Mucosa of descending colon (tissue), 3 donors: ENCODE measurements at regions not wholly inside any gene's neighbourhood (a gene's known extent, or its start where the extent isn't known, plus 50 kb on each side); places are given as distances from the start of the nearest gene placed in this dataset.

Experiments used
- ATAC-seq: fragments of 200-7000 bp; cut with Tn5 transposase; one replicate; pipeline ENCODE4 v1.9.1; 2020; ENCODE audit warnings: mild to moderate bottlenecking, moderate library complexity
- DNase-seq, 3 donors: peaks; one replicate each; pipeline ENCODE4 v3.0.0-alpha.2; 2020
- H3K36me3 ChIP-seq: fragments of 200-600 bp; one replicate; pipeline ENCODE4 v1.8.0; 2021; ENCODE audit warnings: low read depth, mild to moderate bottlenecking
- H3K4me1 ChIP-seq: fragments of 200-600 bp; one replicate; pipeline ENCODE4 v1.8.0; 2021; ENCODE audit warnings: low read depth, mild to moderate bottlenecking
- H3K4me3 ChIP-seq: fragments of 200-600 bp; one replicate; pipeline ENCODE4 v1.8.0; 2021; ENCODE audit warnings: mild to moderate bottlenecking
- H3K9me3 ChIP-seq: fragments of 200-600 bp; one replicate; pipeline ENCODE4 v1.8.0; 2021; ENCODE audit warnings: mild to moderate bottlenecking
- CTCF ChIP-seq: fragments of 200-600 bp; IDR thresholded peaks from one replicate; pipeline ENCODE4 v1.8.0; 2022; ENCODE audit warnings: antibody characterized with exemption, mild to moderate bottlenecking
- intact Hi-C, 2 donors: fragments of 100-400 bp; cut with DNase I in 1 of 2; cut with micrococcal nuclease in 1 of 2; formaldehyde crosslinking; loops; one replicate each; pipeline versions ENCODE4 v1.11.0 to v1.11.1; 2022; cut with DNase I, micrococcal nuclease
- donor health status: DM: no; HTN: no; CAD: no; lungs with moderate emphysema.
- donor health status: DM: no; HTN: no; CAD: no.
- donor health status: DM: no; HTN: yes; CAD: no.

- DNase-seq, result no peak
- no peak for TF ChIP-seq CTCF
- Histone ChIP-seq H3K4me1 (no peaks in the 10 kb centered on the region), H3K9me3 (peaks cover 2% of the 10 kb centered on the region), H3K4me3 (no peak overlapping the region), H3K36me3 (no peaks in the 10 kb centered on the region)
- intact Hi-C loops, result no loop called here
- ATAC-seq, result no peak
Observed at GRCh38 chr10:90407851-90408250, 450.0 kb downstream of the HTR7 start.

- no peak for DNase-seq
- Histone ChIP-seq H3K9me3 (peaks cover 2% of the 10 kb centered on the region), H3K4me3 (no peak overlapping the region), H3K36me3 (no peaks in the 10 kb centered on the region), H3K4me1 (no peaks in the 10 kb centered on the region)
- intact Hi-C loops, result no loop called here
- ATAC-seq, result no peak
- no peak for TF ChIP-seq CTCF
Observed at GRCh38 chr10:90412582-90412981, 445.3 kb downstream of the HTR7 start.

GRCh38 chr10:90413196-90413595 lies 444.6 kb downstream of the HTR7 start:
- no peak overlapping the region for H3K4me3 ChIP-seq
- H3K9me3 ChIP-seq, result peaks cover 2% of the 10 kb centered on the region
- DNase-seq (no peak), ATAC-seq (no peak)
- TF ChIP-seq CTCF, result no peak
- no peaks in the 10 kb centered on the region for H3K4me1 ChIP-seq
- H3K36me3 ChIP-seq, result no peaks in the 10 kb centered on the region
- intact Hi-C loops, result no loop called here

- H3K4me1 ChIP-seq, result no peaks in the 10 kb centered on the region
- DNase-seq (no peak), ATAC-seq (no peak)
- H3K4me3 ChIP-seq, result no peak overlapping the region
- intact Hi-C loops, result no loop called here
- no peaks in the 10 kb centered on the region for H3K36me3 ChIP-seq
- TF ChIP-seq CTCF, result no peak
- H3K9me3 ChIP-seq, result no peaks in the 10 kb centered on the region
Observed at GRCh38 chr10:90414926-90415325, 442.9 kb downstream of the HTR7 start.

GRCh38 chr10:90417029-90417428 lies 440.8 kb downstream of the HTR7 start:
- no peak for ATAC-seq
- DNase-seq, result no peak
- no peaks in the 10 kb centered on the region for H3K9me3 ChIP-seq
- intact Hi-C loops, result no loop called here
- H3K36me3 ChIP-seq, result no peaks in the 10 kb centered on the region
- H3K4me1 ChIP-seq, result no peaks in the 10 kb centered on the region
- no peak for TF ChIP-seq CTCF
- H3K4me3 ChIP-seq, result no peak overlapping the region

GRCh38 chr10:90417476-90418210 lies 440.2 kb downstream of the HTR7 start:
- Histone ChIP-seq H3K9me3 (no peaks in the 10 kb centered on the region), H3K4me1 (no peaks in the 10 kb centered on the region), H3K4me3 (no peak overlapping the region), H3K36me3 (no peaks in the 10 kb centered on the region)
- TF ChIP-seq CTCF, result no peak
- intact Hi-C loops, result no loop called here
- ATAC-seq (no peak), DNase-seq (no peak)
